ENCODE measurements at regions not wholly inside any gene's neighbourhood (a gene's known extent, or its start where the extent isn't known, plus 50 kb on each side); places are given as distances from the start of the nearest gene placed in this dataset.

- TF ChIP-seq POLR2A (IDR thresholded peaks at IDR 0.05) (no peak), CTCF (IDR thresholded peaks at IDR 0.05) (no peak), EP300 (IDR thresholded peaks at IDR 0.05) (no peak), POLR2AphosphoS5 (IDR thresholded peaks at IDR 0.05) (no peak)
These were observed 339.7 kb upstream of the IRX2 start for GRCh38 chr5:3091040-3091774.

All from sigmoid colon (tissue), 4 donors.